Smooth muscle cell (in vitro differentiated cells): ENCODE measurements at regions not wholly inside any gene's neighbourhood (a gene's known extent, or its start where the extent isn't known, plus 50 kb on each side); places are given as distances from the start of the nearest gene placed in this dataset.

ENCODE experiments used
- DNase-seq: peaks from one replicate; lab custom pipeline; 2025; ENCODE audit not compliant: unreplicated experiment; lab: John Stamatoyannopoulos, UW
- H2AFZ ChIP-seq: fragments of 200-600 bp; sonication (generic); 2 replicates; pipeline ENCODE4 v1.6.0; 2016; ENCODE audit warnings: antibody characterized with exemption, low read depth, mild to moderate bottlenecking
- H3F3A ChIP-seq: fragments of 200-600 bp; sonication (generic); 2 replicates; pipeline ENCODE4 v1.6.0; 2017; ENCODE audit warnings: antibody characterized with exemption, low read depth
- H3K27ac ChIP-seq: fragments of 200-600 bp; sonication (generic); 2 replicates; pipeline ENCODE4 v1.5.1; 2016; ENCODE audit warnings: low read depth, mild to moderate bottlenecking
- H3K27me3 ChIP-seq: fragments of 200-600 bp; sonication (generic); 2 replicates; pipeline ENCODE4 v1.6.1; 2016; ENCODE audit warnings: low read depth, mild to moderate bottlenecking
- H3K36me3 ChIP-seq: fragments of 200-600 bp; sonication (generic); 2 replicates; pipeline ENCODE4 v1.5.1; 2016; ENCODE audit warnings: low read depth
- H3K4me1 ChIP-seq: fragments of 200-600 bp; sonication (generic); 2 replicates; pipeline ENCODE4 v1.5.1; 2016; ENCODE audit warnings: low read depth
- H3K4me2 ChIP-seq: fragments of 200-600 bp; sonication (generic); 2 replicates; pipeline ENCODE4 v1.6.0; 2016; ENCODE audit warnings: mild to moderate bottlenecking
- H3K4me3 ChIP-seq: fragments of 200-600 bp; sonication (generic); 2 replicates; pipeline ENCODE4 v1.5.1; 2016; ENCODE audit warnings: mild to moderate bottlenecking
- H3K79me2 ChIP-seq: fragments of 200-600 bp; sonication (generic); 2 replicates; pipeline ENCODE4 v1.6.0; 2016; ENCODE audit warnings: low read depth, mild to moderate bottlenecking
- H3K9ac ChIP-seq: fragments of 200-600 bp; sonication (generic); 2 replicates; pipeline ENCODE4 v1.6.0; 2016; ENCODE audit warnings: low read depth
- H3K9me3 ChIP-seq: fragments of 200-600 bp; sonication (generic); replicated peaks from 2 replicates; pipeline ENCODE4 v1.5.1; 2016; ENCODE audit warnings: low read depth
- H4K20me1 ChIP-seq: fragments of 200-600 bp; sonication (generic); 2 replicates; pipeline ENCODE4 v1.6.0; 2016; ENCODE audit warnings: low read depth
- WGBS: methylation state at CpG from one replicate; pipeline ENCODE4 v1.1.7; 2016; ENCODE audit warnings: low lambda C conversion rate; 5-methylcytosine and 5-hydroxymethylcytosine counted together
- TF ChIP-seq, protein P1 (sequence below): fragments of 200-600 bp; sonication (generic); IDR thresholded peaks from 2 replicates; pipeline ENCODE4 v1.5.1; 2017; ENCODE audit warnings: borderline replicate concordance, mild to moderate bottlenecking, antibody characterized with exemption; ENCODE audit not compliant: insufficient read depth, poor library complexity, severe bottlenecking

DNA sequence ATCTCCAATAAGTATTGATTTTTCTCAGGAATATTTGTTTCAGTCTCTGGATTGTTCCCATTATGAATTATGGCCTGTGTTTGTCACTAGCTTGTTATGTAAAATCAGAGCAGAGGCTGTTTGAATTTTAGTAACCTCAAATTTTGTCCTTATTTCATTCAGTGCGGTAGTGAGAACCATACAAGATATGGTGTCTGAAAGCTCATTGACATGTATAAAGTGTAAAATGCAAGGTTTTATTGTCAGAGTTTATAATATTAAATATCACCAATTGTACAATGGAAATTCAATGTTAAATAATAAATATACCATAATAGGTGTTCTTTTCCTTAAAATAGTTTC, 353.3 kb upstream of the SYNCRIP start:
- no peak overlapping the region for H2AFZ ChIP-seq
- no peak for DNase-seq
- no peak overlapping the region for H3K27ac ChIP-seq

DNA sequence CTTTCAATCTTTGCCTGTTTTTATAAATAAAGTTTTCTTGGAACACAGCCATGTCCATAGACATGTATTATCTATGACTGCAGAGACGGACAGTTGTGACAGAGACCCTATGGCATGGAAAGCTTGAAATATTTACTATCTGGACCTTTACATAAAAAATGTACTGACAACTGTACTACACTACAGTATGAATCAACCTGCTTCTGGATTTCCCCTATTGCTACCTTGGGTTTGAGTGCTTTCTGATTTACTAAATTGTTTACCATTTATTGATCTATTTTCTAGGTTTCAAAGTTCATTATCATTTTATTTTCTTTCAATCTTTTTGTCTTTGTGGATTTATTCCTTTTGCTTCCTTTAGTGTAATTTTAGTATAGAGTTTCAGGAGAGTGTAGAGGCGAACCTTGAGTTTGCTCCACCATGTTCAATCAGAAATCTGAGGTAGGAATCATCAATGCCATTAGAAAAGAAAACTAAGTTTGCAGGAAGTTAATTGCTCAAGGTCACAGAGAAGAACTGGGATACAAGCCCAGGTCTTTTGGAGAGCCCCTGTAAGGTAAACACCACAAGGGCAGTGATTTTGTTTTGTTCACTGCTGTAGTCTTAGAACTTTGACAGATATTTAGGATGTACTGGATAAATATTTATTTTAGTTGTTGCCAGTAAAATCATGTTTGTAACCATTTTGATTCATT, 352.8 kb upstream of the SYNCRIP start:
- H3K4me1 ChIP-seq, result no peaks in the 10 kb centered on the region
- H3K9ac ChIP-seq, result no peak overlapping the region
- H3K4me3 ChIP-seq, result no peak overlapping the region
- no peaks in the 10 kb centered on the region for H4K20me1 ChIP-seq
- H2AFZ ChIP-seq, result no peak overlapping the region
- DNase-seq, result no peak
- H3K27me3 ChIP-seq, result no peaks in the 10 kb centered on the region
- no peaks in the 10 kb centered on the region for H3F3A ChIP-seq
- H3K36me3 ChIP-seq, result no peaks in the 10 kb centered on the region
- H3K9me3 ChIP-seq, result no peaks in the 10 kb centered on the region
- H3K79me2 ChIP-seq, result no peaks in the 10 kb centered on the region
- 96% methylated on average over 2 of the region's 2 CpGs for WGBS
- TF ChIP-seq, protein P1, sequence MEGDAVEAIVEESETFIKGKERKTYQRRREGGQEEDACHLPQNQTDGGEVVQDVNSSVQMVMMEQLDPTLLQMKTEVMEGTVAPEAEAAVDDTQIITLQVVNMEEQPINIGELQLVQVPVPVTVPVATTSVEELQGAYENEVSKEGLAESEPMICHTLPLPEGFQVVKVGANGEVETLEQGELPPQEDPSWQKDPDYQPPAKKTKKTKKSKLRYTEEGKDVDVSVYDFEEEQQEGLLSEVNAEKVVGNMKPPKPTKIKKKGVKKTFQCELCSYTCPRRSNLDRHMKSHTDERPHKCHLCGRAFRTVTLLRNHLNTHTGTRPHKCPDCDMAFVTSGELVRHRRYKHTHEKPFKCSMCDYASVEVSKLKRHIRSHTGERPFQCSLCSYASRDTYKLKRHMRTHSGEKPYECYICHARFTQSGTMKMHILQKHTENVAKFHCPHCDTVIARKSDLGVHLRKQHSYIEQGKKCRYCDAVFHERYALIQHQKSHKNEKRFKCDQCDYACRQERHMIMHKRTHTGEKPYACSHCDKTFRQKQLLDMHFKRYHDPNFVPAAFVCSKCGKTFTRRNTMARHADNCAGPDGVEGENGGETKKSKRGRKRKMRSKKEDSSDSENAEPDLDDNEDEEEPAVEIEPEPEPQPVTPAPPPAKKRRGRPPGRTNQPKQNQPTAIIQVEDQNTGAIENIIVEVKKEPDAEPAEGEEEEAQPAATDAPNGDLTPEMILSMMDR, result no peak
- no peak overlapping the region for H3K4me2 ChIP-seq
- H3K27ac ChIP-seq, result no peak overlapping the region

More for the DNA sequence above, 353.3 kb upstream of the SYNCRIP start:
- no peaks in the 10 kb centered on the region for H3K4me1 ChIP-seq
- TF ChIP-seq, protein P1, result no peak
- no peaks in the 10 kb centered on the region for H3K9me3 ChIP-seq
- no peak overlapping the region for H3K4me2 ChIP-seq
- 93% methylated on average over 1 of the region's 1 CpG for WGBS
- no peak overlapping the region for H3K9ac ChIP-seq
- no peaks in the 10 kb centered on the region for H3K27me3 ChIP-seq
- no peaks in the 10 kb centered on the region for H3F3A ChIP-seq
- no peaks in the 10 kb centered on the region for H3K79me2 ChIP-seq
- no peak overlapping the region for H3K4me3 ChIP-seq
- no peaks in the 10 kb centered on the region for H4K20me1 ChIP-seq
- no peaks in the 10 kb centered on the region for H3K36me3 ChIP-seq

DNA sequence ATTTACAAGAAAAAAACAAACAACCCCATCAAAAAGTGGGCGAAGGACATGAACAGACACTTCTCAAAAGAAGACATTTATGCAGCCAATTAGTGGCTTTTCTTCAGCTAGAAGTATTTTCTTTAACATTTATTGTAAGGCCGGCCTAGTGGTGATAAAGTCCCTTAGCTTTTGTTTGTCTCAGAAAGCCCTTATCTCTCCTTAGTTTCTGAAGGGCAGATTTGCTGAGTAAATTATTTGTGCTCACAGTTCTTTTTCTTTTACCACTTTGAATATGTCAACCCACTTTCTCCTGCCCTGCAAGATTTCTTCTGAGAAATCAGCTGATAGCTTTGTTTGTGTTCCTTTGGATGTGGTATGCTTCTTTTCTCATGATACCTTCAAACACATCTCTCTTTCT, 344.0 kb upstream of the SYNCRIP start:
- H3K4me2 ChIP-seq, result no peak overlapping the region
- H3K9me3 ChIP-seq, result peaks cover 10% of the 10 kb centered on the region
- no peaks in the 10 kb centered on the region for H3K79me2 ChIP-seq
- 93% methylated on average over 2 of the region's 2 CpGs for WGBS
- H4K20me1 ChIP-seq, result no peaks in the 10 kb centered on the region
- no peak overlapping the region for H3K27ac ChIP-seq
- H3K4me3 ChIP-seq, result no peak overlapping the region
- H3K27me3 ChIP-seq, result no peaks in the 10 kb centered on the region
- DNase-seq, result no peak
- H2AFZ ChIP-seq, result no peak overlapping the region
- H3K36me3 ChIP-seq, result no peaks in the 10 kb centered on the region
- TF ChIP-seq, protein P1, result no peak
- no peaks in the 10 kb centered on the region for H3F3A ChIP-seq
- no peaks in the 10 kb centered on the region for H3K4me1 ChIP-seq
- no peak overlapping the region for H3K9ac ChIP-seq

DNA sequence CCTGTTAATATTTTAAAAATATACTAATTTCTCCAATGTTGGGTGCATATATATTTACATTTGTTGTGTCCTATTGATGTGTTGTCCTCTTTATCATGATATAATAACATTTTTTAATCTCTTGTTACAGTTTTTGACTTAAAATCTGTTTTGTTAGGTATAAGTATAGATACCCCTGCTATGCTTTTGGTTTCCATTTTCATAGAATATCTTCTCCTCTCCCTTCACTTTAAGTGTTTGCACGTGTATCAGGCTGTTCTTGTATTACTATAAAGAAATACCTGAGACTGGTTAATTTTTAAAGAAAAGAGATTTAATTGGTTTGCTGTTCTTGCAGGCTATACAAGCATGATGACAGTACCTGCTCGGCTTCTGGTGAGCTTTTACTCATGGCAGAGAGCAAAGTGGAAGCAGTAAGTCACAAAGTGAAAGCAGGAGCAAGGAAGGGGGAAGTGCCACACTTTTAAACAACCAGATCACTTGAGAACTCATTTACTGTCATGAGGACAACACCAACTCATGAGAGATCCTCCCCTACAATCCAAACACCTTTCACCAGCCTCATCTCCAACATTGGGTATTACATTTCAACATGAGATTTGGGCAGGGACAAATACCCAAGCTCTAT, 340.5 kb upstream of the SYNCRIP start:
- Histone ChIP-seq H3K36me3 (no peaks in the 10 kb centered on the region), H3K79me2 (no peaks in the 10 kb centered on the region), H3K27me3 (no peaks in the 10 kb centered on the region), H2AFZ (no peak overlapping the region), H3K27ac (no peak overlapping the region), H3K9ac (no peak overlapping the region), H3F3A (no peaks in the 10 kb centered on the region), H3K4me3 (no peak overlapping the region), H3K4me1 (no peaks in the 10 kb centered on the region), H4K20me1 (no peaks in the 10 kb centered on the region), H3K9me3 (peaks cover 10% of the 10 kb centered on the region), H3K4me2 (no peak overlapping the region)
- WGBS, result 91% methylated on average over 2 of the region's 2 CpGs
- TF ChIP-seq, protein P1, result no peak
- no peak for DNase-seq
